K562 (cell line): ENCODE measurements at regions not wholly inside any gene's neighbourhood (a gene's known extent, or its start where the extent isn't known, plus 50 kb on each side); places are given as distances from the start of the nearest gene placed in this dataset.

ENCODE experiments used
- BHLHE40 ChIP-seq: IDR thresholded peaks from 2 replicates; pipeline ENCODE4 v1.6.1; 2011; ENCODE audit warnings: low read length, improper control_type of control experiment
- CBFA2T3 ChIP-seq: fragments of 450-650 bp; IDR thresholded peaks from 2 replicates; pipeline ENCODE4 v1.6.1; 2017
- CREM ChIP-seq: IDR thresholded peaks from 2 replicates; pipeline ENCODE4 v1.6.1; 2014; ENCODE audit warnings: antibody characterized with exemption, low read depth
- GATAD2A ChIP-seq: fragments of 450-650 bp; IDR thresholded peaks from 2 replicates; pipeline ENCODE4 v1.6.1; 2017
- KLF16 ChIP-seq: IDR thresholded peaks from 2 replicates; pipeline ENCODE4 v1.6.1; 2016; ENCODE audit warnings: antibody characterized with exemption
- NBN ChIP-seq: fragments of 450-650 bp; IDR thresholded peaks from 2 replicates; pipeline ENCODE4 v1.6.1; 2016; ENCODE audit warnings: low read depth, mild to moderate bottlenecking
- SPI1 ChIP-seq: IDR thresholded peaks from 2 replicates; pipeline ENCODE4 v1.6.1; 2011; ENCODE audit warnings: low read depth, low read length, control low read depth, borderline replicate concordance
- TRIM28 ChIP-seq: fragments of 450-650 bp; IDR thresholded peaks from 2 replicates; pipeline ENCODE4 v1.6.1; 2017
- ZNF232 ChIP-seq: sonication (generic); formaldehyde crosslinking; IDR thresholded peaks from 2 replicates; pipeline ENCODE4 v1.8.0; 2022; ENCODE audit warnings: mild to moderate bottlenecking, missing genetic modification reagents
- ZNF584 ChIP-seq: fragments of 200-800 bp; sonication (Bioruptor generic); IDR thresholded peaks from 2 replicates; pipeline ENCODE4 v1.6.1; 2016; ENCODE audit warnings: low read depth, mild to moderate bottlenecking, missing genetic modification characterization, missing compliant biosample characterization
- ZNF644 ChIP-seq: fragments of 200-800 bp; sonication (Bioruptor generic); IDR thresholded peaks from 2 replicates; pipeline ENCODE4 v1.6.1; 2016; ENCODE audit warnings: low read depth, missing genetic modification characterization, missing compliant biosample characterization
- ZNF764 ChIP-seq: fragments of 250-450 bp; sonication (Bioruptor Pico); IDR thresholded peaks from 2 replicates; pipeline ENCODE4 v1.4.0; 2020; ENCODE audit warnings: low read depth, mild to moderate bottlenecking, moderate library complexity
- TF ChIP-seq, protein P1 (sequence below): fragments of 450-650 bp; IDR thresholded peaks from 2 replicates; pipeline ENCODE4 v1.6.1; 2016; ENCODE audit warnings: mild to moderate bottlenecking, moderate library complexity
- TF ChIP-seq, protein P2 (sequence below): fragments of 450-650 bp; formaldehyde crosslinking; IDR thresholded peaks from 2 replicates; pipeline ENCODE4 v1.4.0; 2022; ENCODE audit warnings: mild to moderate bottlenecking, moderate library complexity
- TF ChIP-seq, protein P3 (sequence below), 3 experiments: fragments of 200-800 bp in 1 of 3; sonication (Bioruptor generic) in 1 of 3; sonication (generic) in 1 of 3; formaldehyde crosslinking in 1 of 3; IDR thresholded peaks; 2 replicates each; pipeline versions ENCODE4 v1.6.1 to v1.8.0; 2016 to 2022; ENCODE audit warnings: mild to moderate bottlenecking in 2 of 3, missing compliant biosample characterization in 2 of 3, missing genetic modification characterization in 2 of 3, missing genetic modification reagents in 1 of 3
- TF ChIP-seq, protein P4 (sequence below): fragments of 450-650 bp; IDR thresholded peaks from 2 replicates; pipeline ENCODE4 v1.6.1; 2016; ENCODE audit warnings: low read depth, mild to moderate bottlenecking, moderate library complexity

DNA sequence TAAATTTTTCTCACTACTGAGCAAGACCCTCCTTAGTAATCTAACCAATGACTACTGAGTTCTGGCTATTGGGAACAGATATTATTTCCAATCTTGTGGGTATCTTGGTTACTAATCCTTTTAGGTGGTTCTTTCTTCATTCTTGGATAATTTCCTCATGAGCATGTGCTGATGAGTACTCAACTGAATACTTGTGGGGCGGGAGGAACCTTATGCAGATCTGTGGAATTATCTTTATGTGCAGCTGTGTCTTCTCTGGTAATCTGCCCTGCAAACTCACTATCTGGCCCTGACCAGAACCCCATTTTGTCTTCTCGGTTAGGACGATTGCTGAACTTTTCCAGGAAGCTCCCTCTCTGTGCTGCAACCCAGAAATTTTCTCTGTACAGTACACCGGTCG is 89.7 kb upstream of the TRPC4 start (continued):
- TF ChIP-seq, protein P1, sequence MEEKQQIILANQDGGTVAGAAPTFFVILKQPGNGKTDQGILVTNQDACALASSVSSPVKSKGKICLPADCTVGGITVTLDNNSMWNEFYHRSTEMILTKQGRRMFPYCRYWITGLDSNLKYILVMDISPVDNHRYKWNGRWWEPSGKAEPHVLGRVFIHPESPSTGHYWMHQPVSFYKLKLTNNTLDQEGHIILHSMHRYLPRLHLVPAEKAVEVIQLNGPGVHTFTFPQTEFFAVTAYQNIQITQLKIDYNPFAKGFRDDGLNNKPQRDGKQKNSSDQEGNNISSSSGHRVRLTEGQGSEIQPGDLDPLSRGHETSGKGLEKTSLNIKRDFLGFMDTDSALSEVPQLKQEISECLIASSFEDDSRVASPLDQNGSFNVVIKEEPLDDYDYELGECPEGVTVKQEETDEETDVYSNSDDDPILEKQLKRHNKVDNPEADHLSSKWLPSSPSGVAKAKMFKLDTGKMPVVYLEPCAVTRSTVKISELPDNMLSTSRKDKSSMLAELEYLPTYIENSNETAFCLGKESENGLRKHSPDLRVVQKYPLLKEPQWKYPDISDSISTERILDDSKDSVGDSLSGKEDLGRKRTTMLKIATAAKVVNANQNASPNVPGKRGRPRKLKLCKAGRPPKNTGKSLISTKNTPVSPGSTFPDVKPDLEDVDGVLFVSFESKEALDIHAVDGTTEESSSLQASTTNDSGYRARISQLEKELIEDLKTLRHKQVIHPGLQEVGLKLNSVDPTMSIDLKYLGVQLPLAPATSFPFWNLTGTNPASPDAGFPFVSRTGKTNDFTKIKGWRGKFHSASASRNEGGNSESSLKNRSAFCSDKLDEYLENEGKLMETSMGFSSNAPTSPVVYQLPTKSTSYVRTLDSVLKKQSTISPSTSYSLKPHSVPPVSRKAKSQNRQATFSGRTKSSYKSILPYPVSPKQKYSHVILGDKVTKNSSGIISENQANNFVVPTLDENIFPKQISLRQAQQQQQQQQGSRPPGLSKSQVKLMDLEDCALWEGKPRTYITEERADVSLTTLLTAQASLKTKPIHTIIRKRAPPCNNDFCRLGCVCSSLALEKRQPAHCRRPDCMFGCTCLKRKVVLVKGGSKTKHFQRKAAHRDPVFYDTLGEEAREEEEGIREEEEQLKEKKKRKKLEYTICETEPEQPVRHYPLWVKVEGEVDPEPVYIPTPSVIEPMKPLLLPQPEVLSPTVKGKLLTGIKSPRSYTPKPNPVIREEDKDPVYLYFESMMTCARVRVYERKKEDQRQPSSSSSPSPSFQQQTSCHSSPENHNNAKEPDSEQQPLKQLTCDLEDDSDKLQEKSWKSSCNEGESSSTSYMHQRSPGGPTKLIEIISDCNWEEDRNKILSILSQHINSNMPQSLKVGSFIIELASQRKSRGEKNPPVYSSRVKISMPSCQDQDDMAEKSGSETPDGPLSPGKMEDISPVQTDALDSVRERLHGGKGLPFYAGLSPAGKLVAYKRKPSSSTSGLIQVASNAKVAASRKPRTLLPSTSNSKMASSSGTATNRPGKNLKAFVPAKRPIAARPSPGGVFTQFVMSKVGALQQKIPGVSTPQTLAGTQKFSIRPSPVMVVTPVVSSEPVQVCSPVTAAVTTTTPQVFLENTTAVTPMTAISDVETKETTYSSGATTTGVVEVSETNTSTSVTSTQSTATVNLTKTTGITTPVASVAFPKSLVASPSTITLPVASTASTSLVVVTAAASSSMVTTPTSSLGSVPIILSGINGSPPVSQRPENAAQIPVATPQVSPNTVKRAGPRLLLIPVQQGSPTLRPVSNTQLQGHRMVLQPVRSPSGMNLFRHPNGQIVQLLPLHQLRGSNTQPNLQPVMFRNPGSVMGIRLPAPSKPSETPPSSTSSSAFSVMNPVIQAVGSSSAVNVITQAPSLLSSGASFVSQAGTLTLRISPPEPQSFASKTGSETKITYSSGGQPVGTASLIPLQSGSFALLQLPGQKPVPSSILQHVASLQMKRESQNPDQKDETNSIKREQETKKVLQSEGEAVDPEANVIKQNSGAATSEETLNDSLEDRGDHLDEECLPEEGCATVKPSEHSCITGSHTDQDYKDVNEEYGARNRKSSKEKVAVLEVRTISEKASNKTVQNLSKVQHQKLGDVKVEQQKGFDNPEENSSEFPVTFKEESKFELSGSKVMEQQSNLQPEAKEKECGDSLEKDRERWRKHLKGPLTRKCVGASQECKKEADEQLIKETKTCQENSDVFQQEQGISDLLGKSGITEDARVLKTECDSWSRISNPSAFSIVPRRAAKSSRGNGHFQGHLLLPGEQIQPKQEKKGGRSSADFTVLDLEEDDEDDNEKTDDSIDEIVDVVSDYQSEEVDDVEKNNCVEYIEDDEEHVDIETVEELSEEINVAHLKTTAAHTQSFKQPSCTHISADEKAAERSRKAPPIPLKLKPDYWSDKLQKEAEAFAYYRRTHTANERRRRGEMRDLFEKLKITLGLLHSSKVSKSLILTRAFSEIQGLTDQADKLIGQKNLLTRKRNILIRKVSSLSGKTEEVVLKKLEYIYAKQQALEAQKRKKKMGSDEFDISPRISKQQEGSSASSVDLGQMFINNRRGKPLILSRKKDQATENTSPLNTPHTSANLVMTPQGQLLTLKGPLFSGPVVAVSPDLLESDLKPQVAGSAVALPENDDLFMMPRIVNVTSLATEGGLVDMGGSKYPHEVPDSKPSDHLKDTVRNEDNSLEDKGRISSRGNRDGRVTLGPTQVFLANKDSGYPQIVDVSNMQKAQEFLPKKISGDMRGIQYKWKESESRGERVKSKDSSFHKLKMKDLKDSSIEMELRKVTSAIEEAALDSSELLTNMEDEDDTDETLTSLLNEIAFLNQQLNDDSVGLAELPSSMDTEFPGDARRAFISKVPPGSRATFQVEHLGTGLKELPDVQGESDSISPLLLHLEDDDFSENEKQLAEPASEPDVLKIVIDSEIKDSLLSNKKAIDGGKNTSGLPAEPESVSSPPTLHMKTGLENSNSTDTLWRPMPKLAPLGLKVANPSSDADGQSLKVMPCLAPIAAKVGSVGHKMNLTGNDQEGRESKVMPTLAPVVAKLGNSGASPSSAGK: peak; percentile 83
- TF ChIP-seq KLF16: peak; percentile 97
- no peak for TF ChIP-seq ZNF232
- 0 out of 2 replicates have a peak, but pooled peaks have one; percentile 29 for TF ChIP-seq GATAD2A
- TF ChIP-seq, protein P2, sequence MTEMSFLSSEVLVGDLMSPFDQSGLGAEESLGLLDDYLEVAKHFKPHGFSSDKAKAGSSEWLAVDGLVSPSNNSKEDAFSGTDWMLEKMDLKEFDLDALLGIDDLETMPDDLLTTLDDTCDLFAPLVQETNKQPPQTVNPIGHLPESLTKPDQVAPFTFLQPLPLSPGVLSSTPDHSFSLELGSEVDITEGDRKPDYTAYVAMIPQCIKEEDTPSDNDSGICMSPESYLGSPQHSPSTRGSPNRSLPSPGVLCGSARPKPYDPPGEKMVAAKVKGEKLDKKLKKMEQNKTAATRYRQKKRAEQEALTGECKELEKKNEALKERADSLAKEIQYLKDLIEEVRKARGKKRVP (CRISPR knock-in tag): 0 out of 2 replicates have a peak, but pooled peaks have one; percentile 15
- TF ChIP-seq ZNF644 (tag): peak; percentile 88; the same call in 1 of the 2 replicates
- TF ChIP-seq CBFA2T3: peak; percentile 99
- TF ChIP-seq, protein P3, sequence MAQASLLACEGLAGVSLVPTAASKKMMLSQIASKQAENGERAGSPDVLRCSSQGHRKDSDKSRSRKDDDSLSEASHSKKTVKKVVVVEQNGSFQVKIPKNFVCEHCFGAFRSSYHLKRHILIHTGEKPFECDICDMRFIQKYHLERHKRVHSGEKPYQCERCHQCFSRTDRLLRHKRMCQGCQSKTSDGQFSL (CRISPR knock-in tag; IDR thresholded peaks at IDR 0.05): no peak
- TF ChIP-seq, protein P3 (tag; IDR thresholded peaks at IDR 0.05): no peak
- peak; percentile 23; the same call in 1 of the 2 replicates for TF ChIP-seq CREM
- TF ChIP-seq TRIM28: 0 out of 2 replicates have a peak, but pooled peaks have one; percentile 47
- TF ChIP-seq ZNF584 (CRISPR knock-in tag): 0 out of 2 replicates have a peak, but pooled peaks have one; percentile 59
- TF ChIP-seq, protein P4, sequence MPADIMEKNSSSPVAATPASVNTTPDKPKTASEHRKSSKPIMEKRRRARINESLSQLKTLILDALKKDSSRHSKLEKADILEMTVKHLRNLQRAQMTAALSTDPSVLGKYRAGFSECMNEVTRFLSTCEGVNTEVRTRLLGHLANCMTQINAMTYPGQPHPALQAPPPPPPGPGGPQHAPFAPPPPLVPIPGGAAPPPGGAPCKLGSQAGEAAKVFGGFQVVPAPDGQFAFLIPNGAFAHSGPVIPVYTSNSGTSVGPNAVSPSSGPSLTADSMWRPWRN: peak; percentile 62
- TF ChIP-seq NBN: peak; percentile 87; the same call in 1 of the 2 replicates
- peak; percentile 48; the same call in 1 of the 2 replicates for TF ChIP-seq BHLHE40
- TF ChIP-seq SPI1: 0 out of 2 replicates have a peak, but pooled peaks have one; percentile 11
- TF ChIP-seq ZNF764 (CRISPR knock-in tag): no peak
